ENCODE measurements at regions not wholly inside any gene's neighbourhood (a gene's known extent, or its start where the extent isn't known, plus 50 kb on each side); places are given as distances from the start of the nearest gene placed in this dataset. TPM values are rescaled to one million over a fixed set of nuclear protein-coding genes. Genes with fewer than 3 reads are reported as not detected.

GRCh38 chr2:181407171-181407570, 50.0 kb upstream of the ITGA4 start:
- H3K36me3 Mint-ChIP-seq (ENCODE audit: unreplicated experiment), result no peaks in the 10 kb centered on the region

More at GRCh38 chr2:181407171-181407570, 50.0 kb upstream of the ITGA4 start:
- no peak for DNase-seq (ENCODE audit: extremely low spot score, unreplicated experiment)
- Mint-ChIP-seq H3K27me3 (ENCODE audit: unreplicated experiment) (peaks cover 4% of the 10 kb centered on the region), H3K4me1 (ENCODE audit: unreplicated experiment) (no peaks in the 10 kb centered on the region), H3K9me3 (ENCODE audit: unreplicated experiment) (no peaks in the 10 kb centered on the region), H3K4me3 (ENCODE audit: unreplicated experiment) (no peak overlapping the region), H3K27ac (ENCODE audit: unreplicated experiment) (no peak overlapping the region)
- TF ChIP-seq, protein P1, sequence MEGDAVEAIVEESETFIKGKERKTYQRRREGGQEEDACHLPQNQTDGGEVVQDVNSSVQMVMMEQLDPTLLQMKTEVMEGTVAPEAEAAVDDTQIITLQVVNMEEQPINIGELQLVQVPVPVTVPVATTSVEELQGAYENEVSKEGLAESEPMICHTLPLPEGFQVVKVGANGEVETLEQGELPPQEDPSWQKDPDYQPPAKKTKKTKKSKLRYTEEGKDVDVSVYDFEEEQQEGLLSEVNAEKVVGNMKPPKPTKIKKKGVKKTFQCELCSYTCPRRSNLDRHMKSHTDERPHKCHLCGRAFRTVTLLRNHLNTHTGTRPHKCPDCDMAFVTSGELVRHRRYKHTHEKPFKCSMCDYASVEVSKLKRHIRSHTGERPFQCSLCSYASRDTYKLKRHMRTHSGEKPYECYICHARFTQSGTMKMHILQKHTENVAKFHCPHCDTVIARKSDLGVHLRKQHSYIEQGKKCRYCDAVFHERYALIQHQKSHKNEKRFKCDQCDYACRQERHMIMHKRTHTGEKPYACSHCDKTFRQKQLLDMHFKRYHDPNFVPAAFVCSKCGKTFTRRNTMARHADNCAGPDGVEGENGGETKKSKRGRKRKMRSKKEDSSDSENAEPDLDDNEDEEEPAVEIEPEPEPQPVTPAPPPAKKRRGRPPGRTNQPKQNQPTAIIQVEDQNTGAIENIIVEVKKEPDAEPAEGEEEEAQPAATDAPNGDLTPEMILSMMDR (IDR thresholded peaks at IDR 0.05), result no peak

Small RNA genes lying in the stretch of these regions (microRNA-seq; reads per million reads assigned to microRNA genes)
- not detected for gene MIR4437 (ENCODE audit: unreplicated experiment)
